KOPT-K1 (cell line): ENCODE measurements at regions not wholly inside any gene's neighbourhood (a gene's known extent, or its start where the extent isn't known, plus 50 kb on each side); places are given as distances from the start of the nearest gene placed in this dataset.
"Not testable (repeated sequence)": the region's sequence is repeated elsewhere in the genome, so short reads cannot be mapped to it uniquely, and the experiment has no call there.

ENCODE experiments used
- H3K27ac ChIP-seq: fragments of 200-600 bp; sonication (generic); 2 replicates; pipeline ENCODE4 v1.5.1; 2016; ENCODE audit warnings: antibody characterized with exemption, mild to moderate bottlenecking, low read depth, low read length; ENCODE audit not compliant: poor library complexity, severe bottlenecking
- H3K36me3 ChIP-seq: fragments of 200-600 bp; sonication (generic); 2 replicates; pipeline ENCODE4 v1.5.1; 2017; ENCODE audit warnings: antibody characterized with exemption, mild to moderate bottlenecking, low read length, moderate library complexity; ENCODE audit not compliant: insufficient read depth
- H3K9me3 ChIP-seq: fragments of 200-600 bp; sonication (generic); 2 replicates; pipeline ENCODE4 v1.5.1; 2017; ENCODE audit warnings: antibody characterized with exemption, low read length, mild to moderate bottlenecking; ENCODE audit not compliant: insufficient read depth, poor library complexity, severe bottlenecking

DNA sequence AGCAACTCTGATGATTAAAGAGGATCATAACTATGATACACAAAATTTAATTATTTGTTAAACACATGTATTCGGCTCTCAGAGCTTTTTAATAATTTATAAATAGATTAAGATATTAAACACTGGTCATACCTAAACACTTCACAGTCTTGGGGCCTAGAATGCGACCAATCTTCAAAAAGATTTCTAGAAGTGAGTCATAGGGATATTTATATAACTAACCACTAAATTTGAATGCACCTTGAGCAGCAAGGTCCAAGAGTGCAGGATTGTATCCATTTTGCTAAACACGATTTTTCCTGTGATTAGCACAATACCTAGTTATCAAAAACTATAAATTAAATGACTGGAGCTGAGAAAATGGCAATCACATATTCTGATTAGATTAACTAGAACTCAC is 709.3 kb downstream of the EPHA7 start:
- Histone ChIP-seq H3K9me3 (no peaks in the 10 kb centered on the region), H3K36me3 (no peaks in the 10 kb centered on the region), H3K27ac (no peak overlapping the region)

DNA sequence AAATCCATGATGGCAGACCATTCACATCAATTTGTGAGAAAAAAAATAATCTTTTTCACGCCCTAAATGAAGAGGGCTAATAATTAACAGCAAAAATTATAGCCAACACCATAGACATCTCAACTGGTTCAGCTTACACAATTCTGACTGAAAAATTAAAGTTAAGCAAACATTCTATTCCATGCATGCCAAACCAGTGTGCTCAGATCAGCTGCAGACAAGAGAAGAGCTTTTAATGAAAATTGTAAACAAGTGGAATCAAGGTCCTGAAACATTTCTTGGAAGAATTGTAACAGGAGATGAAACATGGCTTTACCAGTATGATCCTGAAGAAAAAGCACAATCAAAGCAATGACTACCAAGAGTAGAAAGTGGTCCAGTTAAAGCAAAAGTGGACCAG is 710.4 kb downstream of the EPHA7 start:
- H3K9me3 ChIP-seq, result no peaks in the 10 kb centered on the region
- no peak overlapping the region for H3K27ac ChIP-seq
- no peaks in the 10 kb centered on the region for H3K36me3 ChIP-seq

DNA sequence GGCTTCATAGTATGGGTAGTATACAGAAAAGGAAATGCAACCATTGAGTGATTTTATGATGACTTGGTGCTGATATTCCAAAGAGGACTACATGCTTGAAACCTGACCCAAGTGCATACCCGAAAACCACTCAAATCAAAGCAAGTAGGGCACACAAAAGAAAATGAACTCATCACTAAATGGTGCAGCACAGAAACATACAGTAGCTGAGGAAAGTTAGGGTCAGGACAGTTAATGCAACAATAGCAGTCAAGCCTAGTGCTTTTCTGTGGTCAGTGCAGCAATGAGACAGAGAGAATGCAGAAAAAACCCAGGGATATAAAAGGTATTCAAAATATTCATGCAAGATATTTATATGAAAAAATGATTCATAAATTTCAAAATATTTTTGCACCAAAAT is 711.1 kb downstream of the EPHA7 start:
- Histone ChIP-seq H3K27ac (no peak overlapping the region), H3K9me3 (no peaks in the 10 kb centered on the region), H3K36me3 (no peaks in the 10 kb centered on the region)

DNA sequence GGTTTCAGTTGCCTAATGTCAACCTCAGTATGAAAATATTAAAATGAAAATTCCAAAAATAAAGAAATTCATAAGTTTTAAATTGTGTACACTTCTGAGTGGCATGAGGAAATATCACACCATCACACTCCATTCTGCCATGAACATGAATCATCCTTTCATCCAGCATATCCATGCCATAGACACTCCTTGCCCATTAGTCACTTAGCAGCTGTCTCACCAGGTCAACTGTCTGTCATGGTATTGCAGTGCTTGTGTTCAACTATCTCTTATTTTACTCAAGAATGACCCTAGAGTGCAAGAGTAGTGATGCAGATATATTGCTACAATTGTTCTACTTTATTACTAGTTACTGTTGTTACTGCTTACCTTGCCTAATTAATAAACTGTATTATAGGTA is 712.4 kb downstream of the EPHA7 start:
- Histone ChIP-seq H3K27ac (no peak overlapping the region), H3K9me3 (no peaks in the 10 kb centered on the region), H3K36me3 (no peaks in the 10 kb centered on the region)

DNA sequence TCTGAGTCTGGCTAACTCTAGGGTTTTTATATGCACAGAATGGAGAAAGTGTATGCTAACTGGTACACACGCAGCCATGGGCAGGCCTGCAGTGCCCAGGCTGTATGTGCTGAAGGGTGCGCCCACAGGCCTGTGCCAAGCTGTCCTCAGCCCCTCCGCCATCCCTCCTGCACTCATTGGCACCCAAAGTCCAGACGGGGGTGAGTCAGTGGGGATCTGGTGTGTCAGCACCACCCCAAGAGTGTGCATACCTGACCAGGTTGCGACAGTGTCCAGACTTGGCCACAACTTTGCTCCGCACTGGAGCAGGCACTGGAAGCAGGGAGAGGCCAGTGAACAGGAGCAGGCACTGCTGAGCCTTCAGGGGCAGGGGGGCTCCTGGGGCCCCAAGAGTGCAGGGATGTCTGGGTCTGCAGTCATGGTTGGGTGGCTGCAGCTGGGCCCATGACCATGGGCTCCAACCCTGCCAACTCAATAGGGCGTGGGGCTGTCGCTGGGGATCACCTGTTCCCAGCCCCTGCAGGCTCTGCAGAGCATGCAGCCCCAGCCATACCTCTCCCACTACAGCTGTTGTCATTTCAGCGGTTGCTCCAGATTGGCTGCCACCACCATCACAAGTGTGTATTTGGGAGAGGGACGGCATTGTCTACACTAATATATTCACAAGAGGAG is 717.8 kb downstream of the EPHA7 start:
- Histone ChIP-seq H3K9me3 (no peaks in the 10 kb centered on the region), H3K27ac (no peak overlapping the region), H3K36me3 (no peaks in the 10 kb centered on the region)

DNA sequence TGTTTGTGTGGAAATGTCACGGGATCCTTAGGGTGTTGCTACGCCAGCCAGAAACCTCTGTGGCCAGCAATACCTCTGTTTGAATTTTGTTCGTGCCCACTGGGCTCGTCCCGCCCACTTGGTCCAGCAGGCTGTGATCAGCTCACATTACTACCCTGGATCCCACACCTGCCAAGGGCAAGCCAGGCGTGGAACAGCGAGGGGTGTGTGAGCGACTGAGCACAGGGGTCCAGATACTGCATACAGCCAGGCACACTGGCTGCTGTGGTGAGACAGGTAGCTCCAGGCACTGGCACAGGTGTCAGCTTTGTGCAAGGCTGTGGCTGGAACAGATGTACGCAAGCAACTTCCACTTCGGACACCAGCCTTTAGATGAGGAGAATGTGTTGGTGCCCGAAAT is 718.9 kb downstream of the EPHA7 start:
- Histone ChIP-seq H3K9me3 (no peaks in the 10 kb centered on the region), H3K27ac (no peak overlapping the region), H3K36me3 (no peaks in the 10 kb centered on the region)

DNA sequence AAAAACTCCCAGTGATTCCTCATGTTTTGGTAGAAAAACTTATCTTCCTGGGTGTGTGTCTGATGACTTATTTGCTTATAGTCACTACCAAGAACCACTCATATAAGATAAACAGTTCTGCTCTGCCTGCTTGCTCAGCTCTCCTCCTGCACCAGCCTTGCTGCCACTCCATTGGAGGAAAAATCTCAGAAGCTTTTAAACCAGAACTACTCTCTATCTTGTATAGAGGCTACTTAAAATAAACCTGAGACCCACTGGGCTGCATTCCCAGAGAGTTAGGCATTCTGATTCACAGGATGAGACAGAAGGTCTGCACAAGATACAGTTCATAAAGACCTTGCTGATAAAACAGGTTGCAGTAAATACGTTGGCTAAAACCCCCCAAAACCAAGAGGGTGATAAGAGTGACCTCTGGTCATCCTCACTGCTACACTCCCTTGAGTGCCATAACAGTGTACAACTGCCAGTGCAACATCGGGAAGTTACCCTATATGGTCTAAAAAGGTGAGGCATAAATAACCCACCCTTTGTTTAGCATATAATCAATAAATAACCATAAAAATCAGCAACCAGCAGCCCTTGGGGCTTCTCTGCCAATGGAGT is 728.3 kb downstream of the EPHA7 start:
- no peak overlapping the region for H3K27ac ChIP-seq
- H3K36me3 ChIP-seq, result no peaks in the 10 kb centered on the region
- H3K9me3 ChIP-seq, result no peaks in the 10 kb centered on the region

DNA sequence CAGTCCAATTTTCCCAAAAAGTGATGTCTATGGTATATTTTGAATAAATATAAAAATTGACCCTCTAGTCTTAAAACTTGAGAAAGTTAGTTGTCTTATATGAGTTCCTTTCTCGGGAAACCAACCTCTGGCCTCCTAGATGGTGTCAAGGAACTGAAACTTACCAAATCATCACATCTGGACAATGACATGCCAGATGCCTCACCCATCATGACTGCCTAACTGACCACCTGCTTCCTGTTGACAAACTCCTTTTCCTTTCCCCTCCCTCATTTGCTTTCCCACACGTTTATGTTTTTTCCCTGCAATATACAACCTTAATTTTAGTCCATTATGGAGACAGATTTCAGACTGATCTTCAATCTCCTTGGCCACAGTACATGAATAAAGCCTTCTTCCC is 731.0 kb downstream of the EPHA7 start:
- H3K27ac ChIP-seq, result no peak overlapping the region
- no peaks in the 10 kb centered on the region for H3K9me3 ChIP-seq
- H3K36me3 ChIP-seq, result no peaks in the 10 kb centered on the region

DNA sequence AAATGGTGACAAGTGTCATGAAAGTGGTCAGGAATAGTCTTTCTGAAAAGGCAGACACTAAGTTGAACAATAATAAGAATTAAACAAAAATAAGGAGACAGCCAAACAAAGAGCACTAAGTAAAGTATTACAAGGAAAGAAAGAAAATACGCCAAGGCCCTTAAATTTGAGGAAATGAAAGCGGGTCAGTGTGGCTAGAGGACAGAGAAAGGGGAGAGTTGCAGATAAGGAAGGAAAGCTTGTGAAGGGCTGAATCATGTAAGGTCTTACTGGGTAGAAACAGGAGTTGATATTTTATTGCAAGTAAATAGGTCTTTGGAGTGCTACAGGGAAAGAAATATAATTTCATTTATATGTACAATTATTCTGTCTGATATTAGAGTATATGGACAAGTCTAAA is 732.1 kb downstream of the EPHA7 start:
- H3K9me3 ChIP-seq, result no peaks in the 10 kb centered on the region
- no peaks in the 10 kb centered on the region for H3K36me3 ChIP-seq
- no peak overlapping the region for H3K27ac ChIP-seq

DNA sequence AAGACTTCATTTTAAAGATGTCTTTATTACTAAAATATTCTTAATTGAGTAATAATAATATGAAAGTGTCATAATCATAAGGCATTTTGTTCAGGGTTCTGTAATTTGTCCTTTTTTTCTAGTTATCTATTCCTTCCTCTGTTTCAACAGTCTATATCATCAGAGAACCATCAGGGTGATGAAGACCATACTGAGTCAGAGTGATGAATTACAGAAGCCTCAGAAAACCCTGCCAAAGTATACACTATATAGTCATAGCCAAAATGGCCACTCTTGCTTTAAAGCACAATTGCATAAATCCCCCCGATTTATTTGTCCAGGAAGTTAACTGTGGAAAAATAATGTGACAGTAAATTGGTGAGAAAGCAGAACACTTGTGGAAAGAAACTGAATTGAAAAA is 735.0 kb downstream of the EPHA7 start:
- no peaks in the 10 kb centered on the region for H3K36me3 ChIP-seq
- no peak overlapping the region for H3K27ac ChIP-seq
- no peaks in the 10 kb centered on the region for H3K9me3 ChIP-seq

DNA sequence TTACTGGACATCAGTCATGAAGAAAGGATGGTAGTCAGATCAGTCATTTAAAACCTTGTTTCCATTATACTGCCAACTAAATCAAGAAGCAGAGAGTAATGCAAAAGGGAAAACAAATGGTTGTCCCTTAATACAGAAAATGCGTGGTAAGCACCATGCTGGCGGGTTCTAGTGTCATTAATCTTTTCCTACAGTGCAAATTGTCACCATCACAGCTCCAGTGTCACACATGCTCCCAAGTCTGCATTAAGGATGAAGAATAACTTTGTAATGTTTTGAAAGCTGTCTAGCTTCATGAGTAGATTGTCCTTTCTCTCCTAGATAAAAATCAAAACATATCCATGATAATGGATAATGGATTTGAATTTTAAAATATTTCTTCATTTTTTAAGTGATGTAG is 735.6 kb downstream of the EPHA7 start:
- H3K27ac ChIP-seq, result no peak overlapping the region
- H3K9me3 ChIP-seq, result no peaks in the 10 kb centered on the region
- H3K36me3 ChIP-seq, result no peaks in the 10 kb centered on the region

DNA sequence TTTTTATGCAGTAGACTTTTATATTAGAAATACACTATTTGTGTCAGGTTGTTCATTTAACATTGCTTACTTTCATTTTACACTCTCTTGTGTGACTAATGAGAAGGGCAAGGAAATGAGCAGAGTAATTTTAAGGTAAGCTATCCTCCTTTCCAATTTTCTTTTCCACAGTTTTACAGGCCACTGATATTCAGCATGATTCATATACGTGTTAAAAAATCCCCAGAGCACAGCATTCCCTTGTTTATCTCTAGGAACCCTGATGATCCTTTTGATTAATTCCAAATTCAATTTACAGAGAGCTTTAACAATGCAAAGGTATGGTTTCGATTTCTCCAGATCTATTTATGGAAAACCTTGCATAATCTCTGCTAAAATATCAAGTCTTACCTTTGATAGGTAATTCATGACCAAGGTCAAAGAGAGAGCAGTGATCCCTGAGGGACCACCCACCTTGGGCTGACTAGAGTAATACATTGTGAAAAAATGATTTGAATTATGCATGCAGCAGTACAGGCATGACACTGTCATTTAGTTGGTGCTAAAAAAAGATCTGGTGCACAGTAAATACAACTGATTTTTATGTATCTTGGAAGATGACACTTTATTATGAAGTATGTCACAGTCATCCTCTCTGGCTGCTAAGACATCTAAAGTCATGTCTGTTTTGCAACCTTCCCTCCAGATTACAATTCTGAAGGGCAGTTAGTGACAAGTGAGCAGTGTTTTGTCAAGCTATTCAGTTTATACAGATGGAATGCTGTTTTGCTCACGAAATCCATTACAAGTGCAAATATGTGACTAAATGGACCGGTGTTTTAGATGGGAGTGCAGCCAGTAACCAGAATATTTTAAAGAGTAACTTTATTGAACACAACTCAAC is 736.6 kb downstream of the EPHA7 start:
- no peak overlapping the region for H3K27ac ChIP-seq
- H3K36me3 ChIP-seq, result no peaks in the 10 kb centered on the region
- no peaks in the 10 kb centered on the region for H3K9me3 ChIP-seq

DNA sequence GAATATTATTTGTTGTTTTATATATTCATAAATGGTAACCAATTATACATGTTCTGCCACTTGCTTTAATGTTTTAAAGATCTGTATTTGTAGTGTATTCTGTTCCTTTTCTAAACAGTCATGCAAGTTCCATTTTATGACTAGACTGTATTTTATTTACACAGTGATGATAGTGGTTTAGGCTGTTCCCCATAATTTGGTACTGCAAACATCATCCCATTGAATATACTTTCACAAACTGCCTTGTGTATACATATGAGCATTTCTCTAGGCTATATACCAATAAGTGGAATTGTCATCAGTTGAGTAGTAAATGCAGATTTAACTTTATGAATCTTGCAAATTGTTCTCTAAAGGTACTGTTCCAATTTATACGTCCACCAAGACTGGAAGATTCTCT is 738.0 kb downstream of the EPHA7 start:
- Histone ChIP-seq H3K9me3 (no peaks in the 10 kb centered on the region), H3K36me3 (no peaks in the 10 kb centered on the region), H3K27ac (no peak overlapping the region)

DNA sequence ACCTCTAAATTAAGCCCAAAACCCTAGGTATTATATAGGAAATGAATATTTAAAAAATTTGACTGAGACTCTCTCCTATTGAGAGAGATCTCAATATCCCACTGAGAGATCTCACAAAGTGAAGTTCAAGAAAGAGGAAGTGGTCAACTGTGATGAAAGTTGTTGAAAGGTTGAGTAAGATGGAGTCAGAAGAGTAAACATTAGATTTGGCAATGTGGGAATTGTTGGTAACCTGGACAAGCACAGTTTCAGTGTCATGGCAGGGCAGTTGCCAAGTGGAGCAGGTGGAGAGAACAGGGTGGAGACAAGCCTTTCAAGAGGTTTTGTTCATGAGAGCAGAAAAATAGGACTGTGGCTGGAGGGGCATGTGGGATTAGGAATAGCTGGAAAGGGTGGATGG is 747.9 kb downstream of the EPHA7 start:
- not testable (repeated sequence) for H3K9me3 ChIP-seq, H3K27ac ChIP-seq, H3K36me3 ChIP-seq

DNA sequence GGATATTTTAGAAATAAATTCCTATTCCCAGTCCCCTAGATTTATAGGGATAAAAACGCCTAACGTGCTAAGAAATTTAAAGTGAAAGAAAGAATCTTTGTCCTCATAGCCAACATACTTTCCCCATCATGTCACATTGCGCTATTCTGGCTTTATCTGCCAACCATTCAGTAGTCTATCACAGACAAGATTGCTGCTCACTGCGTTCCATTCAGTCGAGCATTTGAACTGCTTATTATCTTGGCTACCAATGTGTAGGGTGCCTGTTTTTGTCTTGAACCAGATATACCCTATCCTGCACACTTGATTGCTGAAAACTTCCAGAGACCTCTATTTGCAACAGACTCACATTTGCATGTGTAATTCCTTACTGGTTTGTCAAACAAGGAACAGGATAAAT is 751.5 kb downstream of the EPHA7 start:
- no peaks in the 10 kb centered on the region for H3K9me3 ChIP-seq
- no peak overlapping the region for H3K27ac ChIP-seq
- H3K36me3 ChIP-seq, result no peaks in the 10 kb centered on the region
